Sigmoid colon (tissue), 4 donors: ENCODE measurements at regions not wholly inside any gene's neighbourhood (a gene's known extent, or its start where the extent isn't known, plus 50 kb on each side); places are given as distances from the start of the nearest gene placed in this dataset.

Source experiments
- CTCF ChIP-seq, 4 experiments: fragments of 450-650 bp in 3 of 4; fragments of 200-600 bp in 1 of 4; IDR thresholded peaks; one replicate each; pipeline ENCODE4 v1.5.1; 2016 to 2019; ENCODE audit warnings: antibody characterized with exemption in 4 of 4, mild to moderate bottlenecking in 3 of 4, moderate library complexity in 2 of 4
- EP300 ChIP-seq, 4 donors: sonication (generic); formaldehyde crosslinking; IDR thresholded peaks; one replicate each; pipeline ENCODE4 v1.6.1; 2017; ENCODE audit warnings: antibody characterized with exemption in 4 of 4
- POLR2A ChIP-seq, 2 donors: fragments of 450-650 bp; IDR thresholded peaks; one replicate each; pipeline ENCODE4 v1.6.1; 2016; ENCODE audit warnings: antibody characterized with exemption in 2 of 2, mild to moderate bottlenecking in 2 of 2, moderate library complexity in 2 of 2

GRCh38 chr10:118508863-118509262 is 86.6 kb downstream of the PRLHR start:
- TF ChIP-seq EP300 (IDR thresholded peaks at IDR 0.05) (no peak), CTCF (IDR thresholded peaks at IDR 0.05) (no peak), POLR2A (IDR thresholded peaks at IDR 0.05) (no peak)
